Neural cell (in vitro differentiated cells): ENCODE measurements at regions not wholly inside any gene's neighbourhood (a gene's known extent, or its start where the extent isn't known, plus 50 kb on each side); places are given as distances from the start of the nearest gene placed in this dataset.

Experiments used
- CTCF ChIP-seq: fragments of 450-650 bp; IDR thresholded peaks from 2 replicates; pipeline ENCODE4 v1.5.1; 2014; ENCODE audit warnings: antibody characterized with exemption, mild to moderate bottlenecking, moderate library complexity; ENCODE audit not compliant: poor library complexity, severe bottlenecking
- EP300 ChIP-seq: fragments of 450-650 bp; conservative IDR thresholded peaks from 2 replicates; pipeline ENCODE4 v1.6.1; 2014; ENCODE audit warnings: antibody characterized with exemption, mild to moderate bottlenecking, moderate library complexity; ENCODE audit not compliant: poor library complexity, severe bottlenecking
- EZH2 ChIP-seq: fragments of 200-600, 300-800 bp; shearing (Covaris generic), sonication (generic); IDR thresholded peaks from 2 replicates; pipeline ENCODE4 v1.6.1; 2014; ENCODE audit warnings: antibody characterized with exemption, low read length, borderline replicate concordance, mild to moderate bottlenecking; ENCODE audit not compliant: insufficient read depth, poor library complexity, severe bottlenecking

GRCh38 chr11:111114091-111114490, 131.4 kb upstream of the POU2AF2 start:
- TF ChIP-seq EP300 (no peak), CTCF (no peak), EZH2 (no peak)
